ENCODE measurements at regions not wholly inside any gene's neighbourhood (a gene's known extent, or its start where the extent isn't known, plus 50 kb on each side); places are given as distances from the start of the nearest gene placed in this dataset.

- Mint-ChIP-seq H3K4me1 (ENCODE audit: low read depth) (peaks cover 6% of the 10 kb centered on the region), H3K9me3 (ENCODE audit: insufficient read depth) (peaks cover 10% of the 10 kb centered on the region), H3K4me3 (no peak overlapping the region), H3K27ac (no peak overlapping the region), H3K27me3 (ENCODE audit: low read depth) (no peaks in the 10 kb centered on the region), H3K36me3 (ENCODE audit: low read depth) (no peaks in the 10 kb centered on the region)
- no peak for ATAC-seq
- ChIA-PET POLR2A (no interaction called here), CTCF (no interaction called here)
- DNase-seq = no peak
These were observed 140.5 kb downstream of the BTBD3 start for GRCh38 chr20:12058216-12058615.

GRCh38 chr20:12061466-12061865 lies 143.8 kb downstream of the BTBD3 start:
- no peaks in the 10 kb centered on the region for H3K36me3 Mint-ChIP-seq (ENCODE audit: low read depth)

GRCh38 chr20:12063106-12063684 lies 145.5 kb downstream of the BTBD3 start:
- ATAC-seq (no peak), DNase-seq (no peak)
- H3K9me3 Mint-ChIP-seq (ENCODE audit: insufficient read depth) = peaks cover 10% of the 10 kb centered on the region
- H3K36me3 Mint-ChIP-seq (ENCODE audit: low read depth) = no peaks in the 10 kb centered on the region
- no peak overlapping the region for H3K4me3 Mint-ChIP-seq
- CTCF ChIA-PET = no interaction called here
- H3K27me3 Mint-ChIP-seq (ENCODE audit: low read depth) = no peaks in the 10 kb centered on the region
- H3K4me1 Mint-ChIP-seq (ENCODE audit: low read depth) = no peaks in the 10 kb centered on the region
- no peak overlapping the region for H3K27ac Mint-ChIP-seq
- POLR2A ChIA-PET = no interaction called here

More at GRCh38 chr20:12061466-12061865, 143.8 kb downstream of the BTBD3 start:
- Mint-ChIP-seq H3K9me3 (ENCODE audit: insufficient read depth) (peaks cover 10% of the 10 kb centered on the region), H3K4me3 (no peak overlapping the region), H3K4me1 (ENCODE audit: low read depth) (no peaks in the 10 kb centered on the region), H3K27me3 (ENCODE audit: low read depth) (no peaks in the 10 kb centered on the region), H3K27ac (no peak overlapping the region)
- ChIA-PET CTCF (no interaction called here), POLR2A (no interaction called here)
- DNase-seq (no peak), ATAC-seq (no peak)

GRCh38 chr20:12064540-12064939 lies 146.8 kb downstream of the BTBD3 start:
- H3K36me3 Mint-ChIP-seq (ENCODE audit: low read depth) = no peaks in the 10 kb centered on the region
- DNase-seq (no peak), ATAC-seq (no peak)
- peaks cover 10% of the 10 kb centered on the region for H3K9me3 Mint-ChIP-seq (ENCODE audit: insufficient read depth)
- H3K27ac Mint-ChIP-seq = no peak overlapping the region
- H3K4me1 Mint-ChIP-seq (ENCODE audit: low read depth) = no peaks in the 10 kb centered on the region
- POLR2A ChIA-PET = no interaction called here
- CTCF ChIA-PET = no interaction called here
- no peaks in the 10 kb centered on the region for H3K27me3 Mint-ChIP-seq (ENCODE audit: low read depth)
- no peak overlapping the region for H3K4me3 Mint-ChIP-seq

- Mint-ChIP-seq H3K4me3 (no peak overlapping the region), H3K27ac (no peak overlapping the region), H3K36me3 (ENCODE audit: low read depth) (no peaks in the 10 kb centered on the region), H3K27me3 (ENCODE audit: low read depth) (no peaks in the 10 kb centered on the region), H3K9me3 (ENCODE audit: insufficient read depth) (no peaks in the 10 kb centered on the region), H3K4me1 (ENCODE audit: low read depth) (no peaks in the 10 kb centered on the region)
- CTCF ChIA-PET = no interaction called here
- no peak for ATAC-seq
- DNase-seq = no peak
- POLR2A ChIA-PET = no interaction called here
These were observed 150.0 kb downstream of the BTBD3 start for GRCh38 chr20:12067686-12068085.

- DNase-seq = no peak
- Mint-ChIP-seq H3K4me3 (no peak overlapping the region), H3K9me3 (ENCODE audit: insufficient read depth) (no peaks in the 10 kb centered on the region), H3K27ac (no peak overlapping the region), H3K4me1 (ENCODE audit: low read depth) (no peaks in the 10 kb centered on the region), H3K36me3 (ENCODE audit: low read depth) (no peaks in the 10 kb centered on the region), H3K27me3 (ENCODE audit: low read depth) (no peaks in the 10 kb centered on the region)
- no peak for ATAC-seq
- ChIA-PET CTCF (no interaction called here), POLR2A (no interaction called here)
These were observed 150.4 kb downstream of the BTBD3 start for GRCh38 chr20:12068121-12068520.

GRCh38 chr20:12069181-12069580 lies 151.5 kb downstream of the BTBD3 start:
- POLR2A ChIA-PET = no interaction called here

GRCh38 chr20:12072221-12072953 lies 154.7 kb downstream of the BTBD3 start:
- ATAC-seq (no peak), DNase-seq (no peak)
- CTCF ChIA-PET = no interaction called here
- POLR2A ChIA-PET = no interaction called here
- Mint-ChIP-seq H3K4me3 (no peak overlapping the region), H3K36me3 (ENCODE audit: low read depth) (no peaks in the 10 kb centered on the region), H3K4me1 (ENCODE audit: low read depth) (no peaks in the 10 kb centered on the region), H3K27me3 (ENCODE audit: low read depth) (no peaks in the 10 kb centered on the region), H3K27ac (no peak overlapping the region), H3K9me3 (ENCODE audit: insufficient read depth) (no peaks in the 10 kb centered on the region)

More at GRCh38 chr20:12069181-12069580, 151.5 kb downstream of the BTBD3 start:
- Mint-ChIP-seq H3K4me3 (no peak overlapping the region), H3K27ac (no peak overlapping the region), H3K9me3 (ENCODE audit: insufficient read depth) (no peaks in the 10 kb centered on the region), H3K27me3 (ENCODE audit: low read depth) (no peaks in the 10 kb centered on the region), H3K4me1 (ENCODE audit: low read depth) (no peaks in the 10 kb centered on the region), H3K36me3 (ENCODE audit: low read depth) (no peaks in the 10 kb centered on the region)
- CTCF ChIA-PET = no interaction called here
- no peak for ATAC-seq
- no peak for DNase-seq

- no peak overlapping the region for H3K27ac Mint-ChIP-seq
- no peaks in the 10 kb centered on the region for H3K27me3 Mint-ChIP-seq (ENCODE audit: low read depth)
- CTCF ChIA-PET = no interaction called here
- H3K4me1 Mint-ChIP-seq (ENCODE audit: low read depth) = no peaks in the 10 kb centered on the region
- DNase-seq = no peak
- POLR2A ChIA-PET = no interaction called here
- no peak overlapping the region for H3K4me3 Mint-ChIP-seq
- H3K9me3 Mint-ChIP-seq (ENCODE audit: insufficient read depth) = no peaks in the 10 kb centered on the region
- no peaks in the 10 kb centered on the region for H3K36me3 Mint-ChIP-seq (ENCODE audit: low read depth)
- ATAC-seq = no peak
These were observed 155.2 kb downstream of the BTBD3 start for GRCh38 chr20:12072954-12073264.

- H3K9me3 Mint-ChIP-seq (ENCODE audit: insufficient read depth) = no peaks in the 10 kb centered on the region
- no peak overlapping the region for H3K4me3 Mint-ChIP-seq
- no peaks in the 10 kb centered on the region for H3K27me3 Mint-ChIP-seq (ENCODE audit: low read depth)
- POLR2A ChIA-PET = no interaction called here
- H3K4me1 Mint-ChIP-seq (ENCODE audit: low read depth) = no peaks in the 10 kb centered on the region
- H3K36me3 Mint-ChIP-seq (ENCODE audit: low read depth) = no peaks in the 10 kb centered on the region
- no peak for DNase-seq
- CTCF ChIA-PET = no interaction called here
- ATAC-seq = no peak
- no peak overlapping the region for H3K27ac Mint-ChIP-seq
These were observed 156.5 kb downstream of the BTBD3 start for GRCh38 chr20:12074111-12074655.

GRCh38 chr20:12076200-12076599 lies 158.5 kb downstream of the BTBD3 start:
- no peak for DNase-seq
- ATAC-seq = no peak
- no peak overlapping the region for H3K4me3 Mint-ChIP-seq
- no peaks in the 10 kb centered on the region for H3K36me3 Mint-ChIP-seq (ENCODE audit: low read depth)
- H3K4me1 Mint-ChIP-seq (ENCODE audit: low read depth) = no peaks in the 10 kb centered on the region
- no peak overlapping the region for H3K27ac Mint-ChIP-seq
- POLR2A ChIA-PET = no interaction called here
- no peaks in the 10 kb centered on the region for H3K27me3 Mint-ChIP-seq (ENCODE audit: low read depth)
- CTCF ChIA-PET = no interaction called here
- no peaks in the 10 kb centered on the region for H3K9me3 Mint-ChIP-seq (ENCODE audit: insufficient read depth)

- H3K36me3 Mint-ChIP-seq (ENCODE audit: low read depth) = no peaks in the 10 kb centered on the region
- CTCF ChIA-PET = no interaction called here
- no peak for ATAC-seq
These were observed 160.2 kb downstream of the BTBD3 start for GRCh38 chr20:12077875-12078274.

GRCh38 chr20:12079490-12079889 lies 161.8 kb downstream of the BTBD3 start:
- no peak for ATAC-seq
- H3K27me3 Mint-ChIP-seq (ENCODE audit: low read depth) = no peaks in the 10 kb centered on the region
- DNase-seq = no peak
- H3K9me3 Mint-ChIP-seq (ENCODE audit: insufficient read depth) = no peaks in the 10 kb centered on the region
- no peaks in the 10 kb centered on the region for H3K36me3 Mint-ChIP-seq (ENCODE audit: low read depth)
- H3K4me1 Mint-ChIP-seq (ENCODE audit: low read depth) = no peaks in the 10 kb centered on the region
- H3K4me3 Mint-ChIP-seq = no peak overlapping the region
- no peak overlapping the region for H3K27ac Mint-ChIP-seq
- POLR2A ChIA-PET = no interaction called here
- CTCF ChIA-PET = no interaction called here

More at GRCh38 chr20:12077875-12078274, 160.2 kb downstream of the BTBD3 start:
- Mint-ChIP-seq H3K27me3 (ENCODE audit: low read depth) (no peaks in the 10 kb centered on the region), H3K27ac (no peak overlapping the region), H3K9me3 (ENCODE audit: insufficient read depth) (no peaks in the 10 kb centered on the region), H3K4me1 (ENCODE audit: low read depth) (no peaks in the 10 kb centered on the region), H3K4me3 (no peak overlapping the region)
- DNase-seq = no peak
- POLR2A ChIA-PET = no interaction called here
